ENCODE measurements at regions not wholly inside any gene's neighbourhood (a gene's known extent, or its start where the extent isn't known, plus 50 kb on each side); places are given as distances from the start of the nearest gene placed in this dataset.

DNA sequence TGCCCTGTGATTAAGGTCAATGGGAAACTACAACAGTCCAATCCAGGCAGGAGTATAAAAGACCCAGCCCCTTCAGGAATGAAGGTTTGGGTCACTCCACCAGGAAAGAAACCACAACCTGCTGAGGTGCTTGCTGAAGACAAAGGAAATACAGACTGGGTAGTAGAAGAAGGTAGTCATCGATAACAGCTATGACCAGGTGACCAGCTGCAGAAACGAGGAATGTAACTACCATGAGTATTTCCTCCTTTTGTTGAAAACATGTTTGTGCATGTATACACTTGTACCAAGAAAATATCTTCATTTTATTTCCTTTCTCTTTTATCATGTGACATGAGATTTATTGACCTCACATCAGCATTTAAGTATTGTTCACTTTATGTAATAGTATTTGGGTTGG is 409.1 kb downstream of the FOXG1 start:
- no peak overlapping the region for H3K4ac ChIP-seq (replicated peaks; ENCODE audit: insufficient read length, low read depth, low read length)
- no peak overlapping the region for H4K5ac ChIP-seq (ENCODE audit: insufficient read length, low read depth, low read length)
- no peak overlapping the region for H2AK5ac ChIP-seq (ENCODE audit: low read depth, low read length)
- H3K56ac ChIP-seq (replicated peaks; ENCODE audit: insufficient read length, low read depth, low read length), result no peak overlapping the region
- H3K27me3 ChIP-seq (replicated peaks in 1 of 4; ENCODE audit: control insufficient read depth in 3 of 4, extremely low read depth in 1 of 4, insufficient read depth in 3 of 4, low read length in 3 of 4), result no peaks in the 10 kb centered on the region
- H2BK5ac ChIP-seq (ENCODE audit: low read depth, low read length), result no peak overlapping the region
- CTCF ChIA-PET (ENCODE audit: partially characterized antibody), result no interaction called here
- no peak overlapping the region for H3K4me2 ChIP-seq (ENCODE audit: insufficient read depth in 1 of 2, low read depth in 2 of 2, low read length in 2 of 2)
- no peak for DNase-seq (ENCODE audit: low read depth in 1 of 2, low spot score in 2 of 2)
- no peaks in the 10 kb centered on the region for H3K79me1 ChIP-seq (ENCODE audit: low read depth, low read length)
- no peak overlapping the region for H3K23ac ChIP-seq (ENCODE audit: insufficient read length)
- H3K4me3 ChIP-seq (ENCODE audit: extremely low read depth in 1 of 4, insufficient read depth in 2 of 4, low read depth in 3 of 4, low read length in 4 of 4), result no peak overlapping the region
- no peak overlapping the region for H3K9ac ChIP-seq (replicated peaks in 1 of 4; ENCODE audit: extremely low read depth in 1 of 4, low read depth in 3 of 4, low read length in 3 of 4)
- H2AFZ ChIP-seq (ENCODE audit: low read length), result no peak overlapping the region
- no peak overlapping the region for H4K8ac ChIP-seq (ENCODE audit: extremely low read depth, insufficient read depth, low read length)
- H4K20me1 ChIP-seq (replicated peaks in 1 of 2; ENCODE audit: control insufficient read depth in 1 of 2, insufficient read depth in 2 of 2, low read length in 2 of 2), result no peaks in the 10 kb centered on the region
- no peak for FAIRE-seq
- H3K36me3 ChIP-seq (ENCODE audit: control insufficient read depth in 2 of 4, insufficient read depth in 4 of 4, low read length in 3 of 4), result no peaks in the 10 kb centered on the region
- no peak overlapping the region for H2BK20ac ChIP-seq (ENCODE audit: low read length)
- no peak overlapping the region for H3K14ac ChIP-seq (ENCODE audit: insufficient read length)
- WGBS, 2 experiments (ENCODE audit: extremely low coverage in 1 of 2, insufficient coverage in 1 of 2, insufficient read length in 1 of 2, insufficient replicate concordance in 2 of 2, low coverage in 1 of 2, low lambda C conversion rate in 2 of 2, missing lambda C conversion rate in 1 of 2), result 89% methylated on average over 2 of the region's 2 CpGs; no CpG with 5 or more reads in 1 of the 2 experiments
- POLR2A ChIA-PET (ENCODE audit: partially characterized antibody), result no interaction called here
- no peak overlapping the region for H3K18ac ChIP-seq (ENCODE audit: extremely low read depth, low read length)
- no peak overlapping the region for H2BK12ac ChIP-seq (ENCODE audit: low read depth, low read length)
- no peaks in the 10 kb centered on the region for H3K4me1 ChIP-seq (replicated peaks in 1 of 4; ENCODE audit: control insufficient read depth in 3 of 4, insufficient read depth in 4 of 4, low read length in 3 of 4)
- TF ChIP-seq KDM5A (IDR thresholded peaks at IDR 0.05; ENCODE audit: low read length) (no peak), RNF2 (IDR thresholded peaks at IDR 0.05; ENCODE audit: borderline replicate concordance, low read depth, low read length, missing control alignments, poor library complexity, severe bottlenecking) (no peak), FOSL1 (IDR thresholded peaks at IDR 0.05; ENCODE audit: insufficient read depth, low read depth, low read length) (no peak), ZNF274 (IDR thresholded peaks at IDR 0.05; ENCODE audit: borderline replicate concordance, extremely low read depth, low read length) (no peak), TAF7 (optimal IDR thresholded peaks at IDR 0.05; ENCODE audit: borderline replicate concordance, low read depth, low read length) (no peak), JUND (IDR thresholded peaks at IDR 0.05; ENCODE audit: low read length) (no peak)
- TF ChIP-seq, protein P1, sequence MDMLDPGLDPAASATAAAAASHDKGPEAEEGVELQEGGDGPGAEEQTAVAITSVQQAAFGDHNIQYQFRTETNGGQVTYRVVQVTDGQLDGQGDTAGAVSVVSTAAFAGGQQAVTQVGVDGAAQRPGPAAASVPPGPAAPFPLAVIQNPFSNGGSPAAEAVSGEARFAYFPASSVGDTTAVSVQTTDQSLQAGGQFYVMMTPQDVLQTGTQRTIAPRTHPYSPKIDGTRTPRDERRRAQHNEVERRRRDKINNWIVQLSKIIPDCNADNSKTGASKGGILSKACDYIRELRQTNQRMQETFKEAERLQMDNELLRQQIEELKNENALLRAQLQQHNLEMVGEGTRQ (IDR thresholded peaks at IDR 0.05; ENCODE audit: low read length), result no peak
- H3K27ac ChIP-seq (ENCODE audit: low read depth, low read length), result no peak overlapping the region
- no peaks in the 10 kb centered on the region for H3K23me2 ChIP-seq (ENCODE audit: low read depth, low read length)
- H2BK120ac ChIP-seq (replicated peaks; ENCODE audit: low read depth, low read length), result no peak overlapping the region
- H2BK15ac ChIP-seq (ENCODE audit: low read length), result no peak overlapping the region
- no peaks in the 10 kb centered on the region for H3K79me2 ChIP-seq (ENCODE audit: control insufficient read depth in 1 of 2, insufficient read depth in 2 of 2, low read length in 2 of 2)
- no peak overlapping the region for H4K91ac ChIP-seq (replicated peaks; ENCODE audit: insufficient read length, low read length)
- H3K9me3 ChIP-seq (ENCODE audit: insufficient read depth in 2 of 2, low read depth in 1 of 2, low read length in 1 of 2), result no peaks in the 10 kb centered on the region; a peak in 1 of 4 replicates
